Stromal cell of bone marrow (primary cell): ENCODE measurements at regions not wholly inside any gene's neighbourhood (a gene's known extent, or its start where the extent isn't known, plus 50 kb on each side); places are given as distances from the start of the nearest gene placed in this dataset.
"Not testable (repeated sequence)": the region's sequence is repeated elsewhere in the genome, so short reads cannot be mapped to it uniquely, and the experiment has no call there.

Experiments
- DNase-seq: peaks from one replicate; pipeline ENCODE4 v3.0.0-alpha.2; 2012; ENCODE audit warnings: low read depth

GRCh38 chr10:121303287-121303890 lies 294.9 kb downstream of the FGFR2 start:
- no peak for DNase-seq

DNA sequence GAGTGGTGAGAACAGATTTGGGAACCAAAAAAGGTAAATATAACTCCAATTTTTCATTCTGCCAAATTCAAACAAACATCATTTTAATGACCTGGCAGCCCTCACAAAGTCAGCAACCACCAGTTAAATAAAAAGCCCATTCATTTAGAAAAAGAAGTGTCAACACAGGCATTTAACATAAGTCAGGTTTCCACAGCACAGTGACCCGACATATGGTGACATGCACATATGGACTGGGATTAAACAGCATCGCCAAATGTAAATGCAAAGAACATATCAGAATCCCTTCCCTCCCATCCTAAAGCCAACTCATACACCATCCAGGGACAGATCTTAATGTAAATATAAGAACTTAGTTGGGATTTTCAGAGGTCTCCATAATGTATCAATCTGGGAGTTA lies 293.2 kb downstream of the FGFR2 start:
- DNase-seq, result no peak

DNA sequence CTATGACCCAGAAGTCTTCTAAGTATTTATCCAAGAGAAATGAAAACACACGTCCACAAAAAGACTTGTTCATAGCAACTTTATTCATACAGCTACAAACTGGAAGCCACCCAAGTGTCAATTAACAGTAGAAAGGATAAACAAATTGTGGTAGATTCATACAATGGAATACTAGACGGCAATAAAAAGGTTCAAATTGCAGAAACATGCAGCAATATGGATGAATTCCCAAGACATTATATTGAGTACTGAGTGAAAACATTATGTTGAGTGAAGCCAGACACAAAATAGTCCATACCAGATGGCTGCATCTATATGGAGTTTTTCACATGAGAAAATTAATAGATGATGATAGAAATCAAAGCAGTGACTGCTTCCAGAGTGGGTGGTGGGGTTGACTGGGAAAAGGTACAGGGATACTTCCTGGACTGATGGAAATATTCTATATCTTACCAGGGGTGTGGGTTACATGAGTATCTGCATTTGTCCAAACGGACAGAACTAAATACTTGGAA lies 292.0 kb downstream of the FGFR2 start:
- DNase-seq, result no peak

DNA sequence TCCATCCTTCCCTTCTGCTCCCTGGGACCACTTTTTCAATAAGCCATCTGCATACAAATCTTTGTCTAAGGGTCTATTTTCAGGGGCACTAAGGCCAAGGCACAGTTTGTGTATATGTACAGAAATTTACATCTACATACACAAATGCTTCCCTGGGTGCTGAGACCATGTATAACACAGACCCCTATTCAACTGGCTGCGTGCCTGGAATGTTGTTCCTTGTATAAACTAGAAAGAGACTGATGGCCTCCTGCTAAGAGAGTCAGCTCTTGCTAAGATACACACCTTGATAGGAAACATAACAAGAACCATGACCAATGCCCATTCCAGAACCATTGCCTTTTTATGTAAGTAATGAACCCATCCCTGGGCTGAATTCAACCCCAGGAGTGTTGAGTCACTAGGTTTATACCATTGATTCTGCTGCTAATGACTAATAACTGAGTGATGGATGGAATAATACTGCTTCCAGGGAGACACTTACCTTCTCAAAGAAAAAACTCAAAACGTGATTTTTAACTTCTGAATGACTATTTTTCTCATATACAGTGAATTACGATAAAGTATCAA lies 290.7 kb downstream of the FGFR2 start:
- DNase-seq, result no peak

GRCh38 chr10:121308020-121308419 lies 290.2 kb downstream of the FGFR2 start:
- no peak for DNase-seq

DNA sequence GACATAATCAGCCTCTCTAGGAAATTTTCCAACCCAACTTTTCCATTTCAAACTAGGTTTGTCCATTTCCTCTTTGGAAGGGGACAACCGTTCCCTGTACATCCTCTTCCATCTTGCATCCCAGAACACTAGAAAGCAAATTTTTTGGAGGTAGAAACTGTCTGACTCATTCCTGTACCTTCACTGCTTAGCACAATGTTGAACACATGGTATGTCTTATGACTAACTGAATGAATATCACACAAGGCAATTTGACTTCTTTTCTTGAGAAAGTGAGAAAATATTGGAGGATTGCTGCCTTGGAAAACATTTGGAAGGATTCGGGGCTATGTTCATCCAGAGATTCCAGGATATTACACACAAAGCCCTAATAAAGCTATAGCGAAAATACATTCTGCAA lies 289.1 kb downstream of the FGFR2 start:
- no peak for DNase-seq

GRCh38 chr10:121310151-121310711 lies 288.0 kb downstream of the FGFR2 start:
- DNase-seq, result no peak

DNA sequence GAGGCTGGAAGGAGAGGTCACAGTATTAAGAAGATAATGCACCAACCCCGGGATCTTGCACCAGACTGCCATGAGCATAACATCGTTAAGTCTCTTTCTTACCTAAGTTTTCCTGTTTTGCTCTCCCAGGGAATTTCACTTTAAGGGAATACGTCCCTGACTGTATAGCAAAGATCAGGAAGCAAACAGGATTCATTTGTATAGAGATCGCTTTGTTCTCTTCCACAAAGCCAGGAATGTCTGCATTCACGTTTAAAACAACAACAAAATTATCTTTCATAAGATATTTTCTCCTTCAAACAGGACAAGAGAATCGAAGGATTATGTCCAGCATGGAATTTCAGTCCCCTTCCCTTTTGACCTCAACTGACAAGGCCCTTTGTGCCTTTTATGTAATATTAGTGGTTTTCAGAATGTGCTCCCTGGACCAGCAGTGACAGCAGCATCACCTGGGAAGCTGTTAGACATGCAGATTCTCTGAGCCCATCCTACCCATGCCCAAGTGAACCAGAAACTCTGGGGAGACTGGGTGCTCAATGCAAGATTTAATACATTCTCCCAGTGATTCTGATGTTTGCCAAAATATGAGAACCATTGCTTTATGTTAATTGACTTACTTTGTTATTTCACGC lies 286.3 kb downstream of the FGFR2 start:
- no peak for DNase-seq

- DNase-seq, result no peak
Observed at GRCh38 chr10:121312587-121312986, 285.7 kb downstream of the FGFR2 start.

GRCh38 chr10:121313119-121313875 lies 284.9 kb downstream of the FGFR2 start:
- no peak for DNase-seq

DNA sequence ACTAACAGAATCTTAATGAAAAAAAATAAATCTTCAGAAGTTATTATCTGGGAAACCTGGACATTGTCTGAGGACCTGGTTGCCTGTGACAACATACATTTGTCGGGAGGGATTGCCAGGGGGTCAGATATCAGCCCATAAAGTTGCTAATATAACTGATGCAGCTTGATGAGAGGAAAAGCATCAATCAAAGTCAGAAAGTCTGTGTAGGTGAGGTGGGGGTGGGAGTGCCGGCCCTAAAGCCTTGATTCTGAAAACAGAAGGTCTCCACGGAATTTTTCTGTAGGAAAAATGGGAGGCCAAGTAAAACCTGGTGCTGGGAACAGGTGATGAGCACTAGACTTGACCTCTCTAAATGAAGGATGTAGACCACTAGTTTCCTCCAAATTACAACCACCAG lies 281.8 kb downstream of the FGFR2 start:
- no peak for DNase-seq

- no peak for DNase-seq
Observed at GRCh38 chr10:121317374-121317773, 280.9 kb downstream of the FGFR2 start.

DNA sequence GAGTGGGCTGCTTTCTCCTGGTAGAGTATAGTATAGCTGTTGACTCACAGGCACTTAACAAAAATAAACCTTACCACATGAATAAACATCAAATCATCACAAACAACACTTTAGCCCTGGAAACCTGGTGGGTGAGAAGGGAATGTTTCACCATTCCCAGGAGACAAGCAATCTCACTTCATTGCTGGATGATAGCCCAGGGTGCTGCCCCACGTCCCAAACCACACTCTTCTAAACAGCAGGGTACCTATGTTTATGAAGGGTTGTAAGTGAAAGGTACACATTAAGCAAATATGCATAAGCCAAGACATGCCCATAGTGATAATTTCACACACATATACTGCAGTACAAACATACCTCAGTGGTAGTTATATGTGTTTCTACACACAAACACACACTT lies 276.2 kb downstream of the FGFR2 start:
- DNase-seq, result no peak

- DNase-seq, result no peak
Observed at GRCh38 chr10:121322776-121323175, 275.5 kb downstream of the FGFR2 start.

DNA sequence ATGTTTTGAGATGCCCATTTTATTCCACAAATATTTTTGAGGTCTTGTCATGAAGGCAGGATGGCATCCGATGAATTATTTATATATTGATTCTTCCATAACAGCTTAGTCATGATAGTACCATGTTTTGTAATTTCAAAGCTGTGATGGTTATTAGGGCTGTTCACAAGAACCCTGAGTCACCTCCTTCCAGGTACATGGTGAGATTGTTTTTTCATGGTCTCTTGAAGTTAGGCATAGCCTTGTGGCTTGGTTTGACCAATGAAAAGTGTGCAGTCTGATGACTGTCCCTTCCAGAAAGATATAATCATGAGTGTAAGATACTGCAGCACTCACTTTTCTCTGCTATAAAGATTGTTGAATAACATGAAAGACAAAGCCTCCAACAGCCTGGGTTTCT lies 274.8 kb downstream of the FGFR2 start:
- no peak for DNase-seq

DNA sequence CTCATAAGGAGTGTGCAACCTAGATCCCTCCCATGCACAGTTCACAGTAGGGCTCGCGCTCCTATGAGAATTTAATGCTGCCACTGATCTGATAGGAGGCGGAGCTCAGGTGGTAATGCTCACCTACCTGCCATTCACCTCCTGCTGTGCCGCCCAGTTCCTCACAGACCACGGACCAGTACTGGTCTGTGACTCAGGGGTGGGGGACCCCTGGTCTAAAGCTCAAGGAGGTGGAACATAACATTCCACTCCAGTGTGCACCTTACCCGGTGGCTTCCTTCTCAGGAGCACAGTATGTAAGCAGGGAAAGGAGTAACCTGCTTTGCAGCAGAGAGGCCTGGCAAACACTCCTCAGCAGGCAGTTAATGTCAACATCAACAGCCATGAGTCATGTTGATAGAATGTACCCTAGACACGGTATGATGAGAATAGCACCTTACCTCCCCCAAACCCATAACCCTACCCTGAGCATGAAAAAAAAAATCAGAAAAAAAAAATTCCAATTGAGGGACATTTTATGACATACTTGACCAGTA lies 273.5 kb downstream of the FGFR2 start:
- no peak for DNase-seq

- DNase-seq, result no peak
Observed at GRCh38 chr10:121325490-121326231, 272.6 kb downstream of the FGFR2 start.

DNA sequence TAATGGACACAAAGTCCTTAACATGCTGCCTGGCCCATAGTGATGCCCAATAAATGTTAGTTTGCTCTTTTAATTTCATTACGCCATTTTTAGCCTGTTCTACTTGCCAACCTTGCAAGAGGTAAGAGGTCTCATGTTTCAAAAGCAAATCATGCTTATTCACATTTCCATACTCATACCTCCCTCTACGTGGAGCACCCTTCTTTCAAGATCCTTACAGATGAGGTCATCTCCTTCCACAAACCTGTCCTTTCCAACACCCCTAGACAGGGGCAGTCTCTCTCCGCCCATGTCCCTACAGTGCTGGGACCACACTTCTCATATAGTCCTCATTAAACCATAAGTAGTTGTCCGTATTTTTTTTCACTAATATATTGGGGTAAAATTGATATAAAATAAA lies 271.3 kb downstream of the FGFR2 start:
- no peak for DNase-seq

DNA sequence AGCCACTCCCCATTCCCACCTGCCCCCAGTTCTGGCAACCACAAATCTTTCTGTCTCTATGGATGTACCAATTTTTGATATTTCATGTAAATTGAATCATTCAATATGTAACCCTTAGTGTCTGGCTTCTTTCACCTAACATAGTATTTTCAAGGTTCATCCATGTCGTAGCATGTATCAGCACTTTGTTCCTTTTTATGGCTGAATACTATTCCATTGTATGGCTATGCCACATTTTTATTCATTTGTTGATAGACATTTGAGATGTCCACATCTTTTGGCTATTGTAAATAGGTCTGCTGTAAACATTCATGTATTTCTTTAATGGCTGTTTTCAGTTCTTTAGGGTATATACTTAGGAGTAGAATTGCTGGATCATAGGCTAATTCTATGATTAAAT lies 270.5 kb downstream of the FGFR2 start:
- no peak for DNase-seq

GRCh38 chr10:121329631-121330030 lies 268.6 kb downstream of the FGFR2 start:
- not testable (repeated sequence) for DNase-seq

DNA sequence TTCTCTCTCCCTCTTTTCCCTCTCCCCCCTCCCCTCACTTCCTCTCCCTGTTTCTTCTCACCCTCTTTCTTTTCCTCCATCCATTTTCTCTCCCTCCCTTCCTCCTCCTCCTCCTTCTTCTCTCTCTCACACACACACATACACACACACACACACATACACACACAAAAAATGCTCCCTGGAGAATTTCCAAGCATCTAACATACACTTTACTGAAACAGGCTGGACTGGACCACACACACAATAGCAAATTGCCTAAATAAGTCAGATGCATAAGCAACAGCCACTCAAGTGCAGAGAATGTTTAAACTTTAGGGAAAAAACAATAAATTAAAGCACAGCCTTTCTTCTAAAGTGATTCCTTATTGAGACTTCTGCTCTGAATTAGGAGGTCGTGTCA lies 267.7 kb downstream of the FGFR2 start:
- no peak for DNase-seq

DNA sequence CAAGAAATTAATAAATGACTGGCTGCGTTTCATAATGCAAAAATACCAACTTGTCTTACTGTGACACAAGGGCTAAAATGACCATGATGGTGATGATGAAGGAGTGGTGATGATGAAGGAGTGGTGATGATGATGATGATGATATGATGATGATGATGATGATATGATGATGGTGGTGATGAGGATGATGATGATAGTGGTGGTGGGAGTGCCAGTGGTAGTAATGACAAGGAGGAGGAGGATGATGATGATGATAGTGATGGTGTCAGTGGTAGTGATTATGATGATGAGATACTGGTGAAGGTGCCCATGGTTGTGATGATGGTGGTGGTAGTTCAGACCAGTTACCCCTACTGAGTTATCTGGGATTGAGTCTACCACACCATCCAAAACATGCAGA lies 265.9 kb downstream of the FGFR2 start:
- no peak for DNase-seq
